ENCODE measurements at regions not wholly inside any gene's neighbourhood (a gene's known extent, or its start where the extent isn't known, plus 50 kb on each side); places are given as distances from the start of the nearest gene placed in this dataset.
"Not testable (repeated sequence)": the region's sequence is repeated elsewhere in the genome, so short reads cannot be mapped to it uniquely, and the experiment has no call there.

DNA sequence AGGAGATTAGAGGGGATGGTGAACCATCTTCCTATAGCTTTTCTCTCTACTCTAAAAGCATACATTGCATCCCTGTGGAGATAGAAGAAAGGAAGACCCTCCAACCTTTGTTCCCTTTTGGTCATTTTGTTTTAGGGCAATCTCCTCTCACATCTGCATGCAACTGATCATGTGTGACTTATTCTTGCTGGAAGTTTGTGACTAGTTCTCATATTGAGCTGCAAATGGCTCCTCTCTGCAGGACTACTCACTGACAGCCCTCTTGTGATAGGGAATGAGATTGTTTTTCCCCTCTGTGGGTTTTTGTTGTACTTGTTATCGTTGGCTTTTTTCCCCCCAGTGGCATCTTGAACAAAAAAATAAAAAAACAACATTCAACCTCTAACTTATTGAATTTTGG is 416.0 kb upstream of the CNTNAP5 start:
- no peak for DNase-seq (ENCODE audit: low read depth)

DNA sequence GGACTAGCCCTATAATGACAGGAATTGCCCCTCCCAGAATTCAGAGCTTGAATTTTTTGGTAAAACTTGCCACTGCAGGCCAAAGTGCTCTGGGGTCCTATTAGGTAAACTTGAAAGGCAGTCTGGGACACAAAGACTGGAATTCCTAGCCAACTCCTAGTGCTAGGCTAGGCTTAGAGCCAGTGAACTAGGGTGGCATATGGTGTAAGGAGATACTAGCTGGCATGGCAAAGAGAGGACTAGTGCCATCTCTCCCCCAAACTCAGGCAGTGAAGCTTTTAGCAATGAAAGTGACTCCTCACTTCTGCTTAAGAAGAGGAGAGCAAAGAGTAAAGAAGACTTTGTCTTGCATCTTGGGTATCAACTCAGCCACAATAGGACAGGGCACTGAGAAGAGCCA is 410.5 kb upstream of the CNTNAP5 start:
- no peak for DNase-seq (ENCODE audit: low read depth)

DNA sequence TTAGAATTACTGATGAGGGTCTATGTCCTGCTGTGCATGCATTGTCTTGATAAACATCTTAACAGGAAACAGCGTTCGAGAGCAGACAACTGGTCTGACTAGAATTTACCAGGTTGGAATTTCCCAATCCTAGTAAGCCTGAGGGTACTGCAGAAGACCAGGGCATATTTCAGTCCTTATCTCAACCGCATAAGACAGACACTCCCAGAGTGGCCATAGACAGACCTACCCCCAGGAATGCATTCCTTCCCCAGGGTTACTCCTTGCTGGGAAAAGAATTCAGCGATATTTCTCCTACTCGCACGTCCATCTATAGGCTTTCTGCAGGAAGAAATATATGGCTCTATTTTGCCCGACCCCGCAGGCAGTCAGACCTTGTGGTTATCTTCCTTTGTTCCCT is 406.4 kb upstream of the CNTNAP5 start:
- DNase-seq (ENCODE audit: low read depth), result not testable (repeated sequence)

DNA sequence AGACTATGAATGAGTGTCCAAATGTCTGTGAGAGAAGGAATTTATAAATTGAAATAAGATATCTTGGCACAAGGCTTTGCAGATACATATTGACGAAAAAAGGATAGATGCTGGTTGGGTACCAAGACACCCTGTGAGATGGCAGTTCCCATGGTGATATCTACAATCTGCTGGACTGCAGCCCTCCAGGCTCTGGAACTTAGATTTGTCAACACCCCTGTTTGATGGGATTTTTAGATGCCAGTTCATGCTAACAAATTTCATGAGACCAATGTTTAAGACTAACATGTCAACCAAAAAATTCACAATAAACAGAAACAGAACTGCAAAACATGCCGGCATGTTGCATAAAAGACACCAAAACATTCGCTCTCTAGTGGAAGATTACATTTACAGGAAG is 400.3 kb upstream of the CNTNAP5 start:
- DNase-seq (ENCODE audit: low read depth), result no peak

DNA sequence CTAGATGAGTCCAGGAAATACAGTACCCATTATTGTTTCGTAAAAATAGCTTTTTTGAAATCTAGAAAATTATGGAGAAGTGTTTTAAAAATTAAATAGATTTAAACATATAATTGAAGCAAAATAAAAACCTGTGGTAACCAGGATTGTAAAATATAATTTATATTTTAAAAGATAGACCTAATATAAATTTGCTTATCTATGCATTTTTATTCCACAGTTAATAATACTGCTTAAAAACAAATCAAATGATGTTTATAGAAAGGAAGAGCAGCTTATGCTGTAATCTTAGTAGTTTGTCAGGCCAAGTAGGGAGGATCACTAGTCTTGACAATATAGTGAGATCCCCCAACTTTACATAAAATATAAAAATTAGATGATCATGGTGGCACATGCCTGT is 388.9 kb upstream of the CNTNAP5 start:
- no peak for DNase-seq (ENCODE audit: low read depth)

DNA sequence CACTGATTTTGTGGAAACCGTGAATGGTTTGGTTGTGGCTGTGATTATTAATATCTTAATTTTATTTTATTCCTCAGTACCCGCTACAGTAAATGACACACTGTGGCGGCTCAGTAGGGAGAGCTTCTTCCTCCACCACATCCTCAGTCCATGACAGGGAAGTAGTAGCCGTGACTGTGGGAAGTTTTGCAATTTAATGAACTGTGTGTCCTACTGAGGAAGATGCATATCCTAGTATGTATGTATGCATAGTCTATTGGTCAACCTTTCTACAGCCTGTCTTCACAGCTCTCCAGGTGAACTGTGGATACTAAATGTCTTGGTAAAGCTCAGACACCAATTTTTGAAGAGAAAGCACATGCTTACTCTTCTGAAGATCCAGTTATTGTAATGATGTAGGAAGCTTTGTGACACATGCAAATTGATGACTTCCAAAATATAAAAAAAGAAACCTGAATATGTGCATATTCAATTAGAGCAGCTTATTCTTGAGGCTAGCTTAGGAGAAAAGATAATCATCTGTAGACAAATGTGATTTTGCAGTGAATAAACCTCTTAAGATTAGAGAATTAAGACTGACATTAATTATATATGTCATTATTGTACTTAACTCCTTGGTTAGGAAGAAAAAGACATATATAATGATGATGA is 384.3 kb upstream of the CNTNAP5 start:
- DNase-seq (ENCODE audit: low read depth), result no peak

DNA sequence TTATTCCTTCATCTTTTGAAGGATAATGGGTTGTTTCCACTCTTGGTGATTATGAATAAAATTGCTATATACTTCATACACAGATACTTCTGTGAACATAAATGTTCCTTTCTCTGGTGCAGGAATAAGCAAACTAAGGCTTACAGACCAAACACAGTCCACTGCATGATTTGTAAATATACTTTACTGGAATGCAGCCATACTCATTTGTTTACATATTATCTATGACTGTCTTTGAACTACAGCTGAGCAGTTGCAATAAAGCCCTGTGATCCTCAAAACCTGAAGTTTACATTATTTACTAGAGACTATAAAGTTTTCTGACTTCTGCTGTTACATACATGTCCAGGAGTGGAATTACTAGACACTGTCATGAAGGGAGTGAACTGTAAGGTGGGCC is 381.0 kb upstream of the CNTNAP5 start:
- DNase-seq (ENCODE audit: low read depth), result no peak

DNA sequence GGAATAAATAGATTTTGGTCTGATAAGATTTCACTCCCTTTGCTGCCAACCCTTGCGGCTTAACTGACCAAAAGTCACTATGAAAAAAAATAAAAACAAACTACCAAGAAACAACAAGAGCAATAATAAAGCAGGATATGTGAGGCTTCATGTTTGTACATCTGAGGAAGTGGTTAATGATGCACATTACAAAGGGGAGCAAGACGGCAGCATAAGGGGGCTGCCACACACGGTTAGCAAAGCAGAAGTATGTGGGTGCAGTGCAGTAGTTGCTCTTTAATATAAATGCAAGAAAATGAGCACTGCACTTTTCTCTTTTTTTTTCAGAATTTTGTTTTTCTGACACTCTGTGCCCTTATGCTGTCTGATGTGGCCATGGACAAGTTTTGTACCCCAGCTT is 377.1 kb upstream of the CNTNAP5 start:
- no peak for DNase-seq (ENCODE audit: low read depth)

DNA sequence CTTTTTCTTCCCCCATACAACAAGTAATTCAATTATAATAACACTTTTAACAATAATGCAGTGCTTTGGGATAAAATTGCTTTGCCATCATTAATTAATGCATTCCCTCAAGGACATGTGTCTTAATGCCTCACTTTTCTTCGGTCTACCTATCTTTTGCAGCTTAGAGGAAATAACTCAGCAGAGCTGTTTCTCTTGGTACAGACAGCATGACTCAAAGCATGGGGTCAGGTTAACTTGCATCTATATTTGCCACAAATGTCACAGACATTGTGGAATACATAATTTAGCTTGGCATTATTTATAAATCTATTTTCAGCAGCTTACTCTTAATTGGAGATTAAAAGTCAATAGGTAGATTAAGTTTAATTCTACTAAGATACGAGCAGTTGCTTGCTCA is 376.1 kb upstream of the CNTNAP5 start:
- DNase-seq (ENCODE audit: low read depth), result no peak

DNA sequence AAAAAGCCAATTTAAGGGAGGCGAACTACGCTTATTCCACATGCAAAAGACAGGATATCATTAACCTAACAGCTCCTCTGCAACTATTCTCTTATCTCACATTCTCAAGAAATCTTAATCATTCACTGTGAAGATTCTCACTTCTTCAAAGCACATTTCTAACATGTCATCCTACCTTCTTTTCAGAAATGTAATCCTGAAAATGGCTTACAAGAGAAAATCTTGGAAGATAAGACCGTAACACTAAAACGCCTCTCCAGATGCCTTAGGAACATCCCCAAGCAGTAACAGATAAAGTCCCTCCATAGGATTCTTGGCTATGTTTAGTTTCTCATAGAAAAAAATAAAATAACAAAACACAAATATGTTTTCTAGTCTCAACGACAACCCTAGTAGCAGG is 373.9 kb upstream of the CNTNAP5 start:
- DNase-seq (ENCODE audit: low read depth), result no peak

DNA sequence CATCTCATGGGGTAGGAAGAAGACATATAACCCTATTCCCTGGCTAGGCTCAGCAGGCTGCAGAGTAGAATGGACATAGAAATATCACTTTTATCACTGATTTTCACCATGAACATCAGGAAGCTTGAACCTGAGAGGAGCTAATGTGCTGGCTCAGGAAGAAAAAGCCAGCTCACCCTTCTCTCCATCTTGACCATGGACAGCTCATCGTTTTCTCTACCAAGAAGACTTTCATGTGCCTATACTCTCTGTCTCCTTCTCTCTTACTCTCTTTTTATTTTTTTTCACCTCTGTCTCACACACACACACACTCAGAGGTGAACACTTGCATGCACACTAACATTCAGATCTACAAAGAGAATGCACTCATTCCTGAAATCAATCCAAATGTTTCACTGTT is 372.8 kb upstream of the CNTNAP5 start:
- no peak for DNase-seq (ENCODE audit: low read depth)

DNA sequence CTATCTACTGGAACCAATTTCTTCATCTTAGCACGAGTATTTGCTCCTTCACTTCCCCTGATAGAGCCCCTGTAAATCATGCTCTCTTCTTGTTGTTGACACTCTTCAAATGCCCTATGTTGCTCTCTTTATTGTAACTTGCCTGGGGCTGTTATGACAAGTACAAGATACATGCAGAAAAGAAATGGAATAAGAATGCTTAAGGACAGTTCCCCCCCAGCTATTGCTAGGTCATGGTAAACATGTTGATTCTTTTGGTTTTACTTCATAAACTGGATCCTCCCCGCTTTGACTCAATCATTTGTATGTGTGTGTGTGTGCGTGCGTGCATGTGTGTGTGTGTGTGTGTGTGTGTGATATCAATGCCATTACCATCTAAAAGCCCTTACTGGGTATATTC is 368.5 kb upstream of the CNTNAP5 start:
- DNase-seq (ENCODE audit: low read depth), result no peak

DNA sequence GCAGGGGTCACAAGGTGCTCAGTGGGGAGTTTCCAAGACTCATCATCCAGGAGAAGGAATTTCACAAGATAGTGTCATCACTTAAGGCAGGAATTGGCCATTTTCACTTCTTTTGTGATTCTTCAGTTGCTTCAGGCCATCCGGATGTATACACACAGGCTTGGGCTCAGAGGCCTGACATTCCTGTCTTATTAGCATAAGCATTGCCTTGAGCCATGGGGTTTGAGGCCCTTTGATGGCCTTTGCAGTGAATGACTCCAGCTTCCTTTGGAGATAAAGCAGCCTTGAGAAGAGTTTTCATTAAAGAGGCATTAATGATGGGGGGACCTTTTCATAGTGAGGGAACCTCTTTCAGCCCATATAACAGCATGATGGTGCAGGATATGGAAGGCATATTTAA is 366.0 kb upstream of the CNTNAP5 start:
- no peak for DNase-seq (ENCODE audit: low read depth)

DNA sequence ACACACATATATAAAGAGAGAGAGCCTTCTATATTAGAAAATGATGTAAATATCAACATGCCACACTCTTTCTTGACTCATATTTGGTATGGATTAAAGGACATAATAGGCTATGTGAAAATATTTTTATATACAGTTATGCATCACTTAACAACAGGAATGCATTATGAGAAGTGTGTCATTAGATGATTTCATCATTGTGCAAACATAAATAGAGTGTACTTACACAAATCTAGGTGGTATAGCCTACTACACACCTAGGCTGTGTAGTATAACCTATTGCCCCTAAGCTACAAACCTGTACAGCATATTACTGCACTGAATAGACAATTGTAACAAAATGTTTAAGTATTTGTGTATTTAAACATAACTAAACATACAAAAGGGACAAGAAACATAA is 354.8 kb upstream of the CNTNAP5 start:
- no peak for DNase-seq (ENCODE audit: low read depth)

DNA sequence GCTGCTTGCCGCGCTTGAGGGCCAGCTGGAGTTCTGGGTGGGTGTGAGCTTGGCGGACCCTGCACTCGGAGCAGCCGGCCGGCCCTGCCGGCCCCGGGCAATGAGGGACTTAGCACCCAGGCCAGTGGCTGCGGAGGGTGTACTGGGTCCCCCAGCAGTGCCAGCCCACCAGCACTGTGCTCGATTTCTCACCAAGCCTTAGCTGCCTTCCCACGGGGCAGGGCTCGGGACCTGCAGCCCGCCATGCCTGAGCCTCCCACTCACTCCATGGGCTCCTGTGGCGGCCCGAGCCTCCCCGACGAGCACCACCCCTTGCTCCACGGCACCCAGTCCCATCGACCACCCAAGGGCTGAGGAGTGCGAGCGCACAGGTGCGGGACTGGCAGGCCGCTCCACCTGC is 341.3 kb upstream of the CNTNAP5 start:
- DNase-seq (ENCODE audit: low read depth), result not testable (repeated sequence)

DNA sequence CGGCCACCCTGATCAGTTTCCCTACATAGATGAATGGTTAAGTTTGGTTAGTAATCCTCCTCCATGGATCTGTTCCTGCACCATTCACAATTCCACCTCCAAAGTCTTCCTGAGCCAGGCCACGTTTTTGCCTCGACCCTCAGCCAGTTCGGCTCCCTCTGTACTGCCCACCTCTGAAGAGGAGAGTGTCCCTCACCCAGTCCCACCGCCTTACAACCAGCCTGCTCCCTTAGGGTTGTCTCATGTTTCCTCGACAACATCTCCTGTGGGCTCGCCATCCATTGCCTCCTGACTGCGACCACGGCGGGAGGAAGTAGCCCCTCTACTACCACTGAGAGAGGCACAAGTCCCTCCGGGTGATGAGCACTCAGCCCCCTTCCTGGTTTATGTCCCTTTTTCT is 338.0 kb upstream of the CNTNAP5 start:
- DNase-seq (ENCODE audit: low read depth), result no peak

DNA sequence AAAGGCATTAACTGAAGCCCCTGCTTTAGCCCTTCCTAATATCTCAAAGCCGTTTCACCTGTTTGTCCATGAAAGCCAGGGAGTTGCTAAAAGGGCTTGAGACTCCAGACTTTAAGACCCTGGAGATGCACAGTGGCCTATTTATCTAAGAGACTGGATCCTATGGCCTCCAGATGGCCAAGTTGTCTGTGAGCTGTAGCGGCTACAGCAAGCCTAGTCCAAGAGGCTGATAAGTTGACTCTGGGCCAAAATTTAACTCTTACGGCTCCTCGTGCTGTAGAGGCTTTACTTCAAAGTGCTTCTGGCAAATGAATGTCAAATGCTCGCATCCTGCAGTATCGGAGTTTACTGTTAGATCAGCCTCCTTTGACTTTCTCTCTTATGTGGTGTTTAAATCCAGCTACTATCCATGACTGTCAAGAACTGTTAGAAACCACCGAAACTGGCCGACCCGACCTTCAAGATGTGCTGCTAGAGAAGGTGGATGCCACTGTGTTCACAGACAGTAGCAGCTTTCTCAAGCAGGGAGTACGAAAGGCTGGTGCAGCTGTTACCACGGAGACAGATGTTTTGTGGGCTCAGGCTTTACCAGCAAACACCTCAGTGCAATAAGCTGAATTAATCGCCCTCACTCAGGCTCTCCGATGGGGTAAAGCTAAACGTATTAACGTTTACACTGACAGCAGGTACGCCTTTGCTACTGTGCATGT is 336.7 kb upstream of the CNTNAP5 start:
- no peak for DNase-seq (ENCODE audit: low read depth)

DNA sequence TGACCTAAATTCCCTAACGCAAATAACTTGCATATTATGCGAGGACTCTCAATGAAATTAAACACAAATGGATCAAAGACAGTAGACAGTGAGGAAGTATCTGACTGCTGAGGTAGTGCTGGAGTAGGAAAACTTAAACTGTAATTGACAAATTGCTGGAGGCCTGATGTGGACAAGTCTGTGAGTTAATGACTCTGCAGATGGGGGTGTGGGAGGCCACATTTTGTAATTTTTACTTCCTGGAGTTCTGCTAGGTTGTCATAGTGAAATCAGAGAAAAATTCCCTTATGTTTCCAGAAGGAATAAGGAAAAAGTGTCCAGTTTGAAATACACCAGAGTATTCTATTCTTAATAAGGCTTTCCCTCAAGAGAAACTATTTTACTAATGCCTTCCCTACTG is 333.0 kb upstream of the CNTNAP5 start:
- DNase-seq (ENCODE audit: low read depth), result no peak

DNA sequence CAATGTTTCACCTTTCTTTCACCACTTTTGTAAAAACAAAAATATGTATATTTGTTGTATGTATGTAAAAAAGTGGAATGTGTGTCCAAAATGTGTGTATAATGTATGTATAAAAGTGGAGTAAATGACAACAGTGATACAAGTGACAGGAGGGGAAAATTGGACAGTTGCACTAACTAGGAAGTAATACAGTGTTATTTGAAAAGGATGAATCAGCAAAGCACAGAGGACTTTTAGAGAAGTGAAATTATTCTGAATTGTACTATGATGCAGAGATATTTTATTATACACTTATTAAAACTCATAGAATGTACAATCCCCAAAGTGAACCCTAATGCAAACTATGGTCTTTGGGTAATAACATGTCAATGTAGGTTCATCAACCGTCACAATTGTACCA is 331.3 kb upstream of the CNTNAP5 start:
- no peak for DNase-seq (ENCODE audit: low read depth)

DNA sequence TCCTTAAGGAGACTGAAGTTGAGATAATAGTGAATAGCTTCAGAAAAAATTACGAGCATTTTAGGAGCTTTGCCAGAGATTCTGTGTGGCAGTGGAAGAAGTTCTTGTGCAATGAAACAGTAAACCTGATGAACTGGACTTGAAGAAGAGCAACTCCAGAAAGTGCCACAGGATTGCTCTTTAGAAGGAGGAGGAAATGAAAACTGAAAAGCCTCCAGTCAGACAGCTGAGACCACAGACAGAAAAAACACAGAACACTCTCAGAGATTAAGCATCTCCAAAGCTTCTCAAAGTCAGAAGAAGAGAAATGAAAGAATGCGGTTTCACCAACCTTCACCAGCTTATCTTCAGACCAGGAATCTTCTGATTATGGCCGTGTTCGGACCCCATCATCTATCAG is 329.7 kb upstream of the CNTNAP5 start:
- no peak for DNase-seq (ENCODE audit: low read depth)

DNA sequence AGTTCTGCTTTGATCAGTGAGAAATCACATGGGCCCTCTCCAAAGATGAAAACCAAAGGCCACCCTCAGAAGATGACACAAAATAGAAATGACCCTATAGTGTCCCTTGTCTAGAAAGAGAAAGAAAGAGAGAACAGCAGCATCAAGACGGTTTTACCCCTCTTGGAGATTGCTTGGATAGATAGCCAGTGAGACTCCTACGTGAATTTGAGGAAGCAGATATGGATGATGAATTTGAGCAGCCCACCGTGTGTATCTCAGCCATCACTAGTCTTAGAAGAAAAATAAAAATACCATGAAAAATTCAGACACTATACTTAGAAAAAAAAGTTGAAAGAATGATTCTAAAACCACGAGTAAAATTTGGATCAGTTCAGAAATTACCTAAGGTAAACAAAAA is 329.1 kb upstream of the CNTNAP5 start:
- DNase-seq (ENCODE audit: low read depth), result no peak

DNA sequence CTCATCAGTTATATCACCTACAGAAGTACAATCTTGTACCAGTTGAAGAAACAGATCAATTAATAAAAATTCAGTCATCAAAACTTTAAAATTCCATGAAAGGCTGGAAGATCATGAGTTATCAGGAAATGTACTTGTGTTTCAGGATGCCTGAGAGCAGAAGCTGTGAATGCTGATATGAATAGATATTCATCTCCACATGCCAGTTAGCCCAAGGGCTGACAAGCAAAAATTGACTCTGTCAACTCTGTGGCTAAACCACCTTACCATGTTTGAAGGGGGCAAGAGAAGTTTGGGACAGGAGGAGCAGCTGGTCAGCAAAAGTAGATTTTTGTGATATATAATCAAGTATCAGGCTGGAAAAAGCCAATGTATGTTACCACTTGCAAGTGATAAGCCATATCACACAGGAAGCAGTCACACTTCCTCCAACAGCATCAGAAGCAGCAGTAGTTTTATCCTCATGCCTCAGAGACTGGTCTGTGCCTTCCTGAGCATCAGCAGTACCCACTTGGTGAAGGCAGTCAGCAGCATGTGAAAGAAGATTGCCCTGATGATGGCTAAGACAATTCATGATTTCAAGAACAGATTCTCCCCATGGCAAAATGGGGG is 328.2 kb upstream of the CNTNAP5 start:
- DNase-seq (ENCODE audit: low read depth), result no peak

DNA sequence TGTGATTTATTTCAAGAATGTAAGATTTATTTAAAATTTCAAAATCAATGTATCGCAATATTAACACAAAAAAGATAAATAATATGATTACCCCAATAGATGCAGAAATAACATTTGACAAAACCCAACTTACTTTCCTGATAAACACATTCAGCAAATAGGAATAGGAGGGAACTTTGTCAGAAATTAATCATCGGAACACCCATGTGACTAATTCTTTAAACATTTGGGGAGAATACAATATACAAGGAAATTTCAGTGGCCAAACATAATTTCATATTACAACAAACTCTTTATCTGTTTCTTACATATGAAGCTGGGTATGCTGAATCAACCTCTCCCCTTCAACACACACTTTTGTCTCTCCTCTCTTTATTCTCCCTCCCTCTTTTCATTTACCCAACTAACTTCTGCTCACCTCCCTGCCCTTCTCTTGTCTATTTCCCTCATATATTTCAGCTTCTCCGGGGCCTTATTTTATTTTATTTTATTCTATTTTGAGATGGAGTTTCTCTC is 309.6 kb upstream of the CNTNAP5 start:
- no peak for DNase-seq (ENCODE audit: low read depth)

Measured in amniotic epithelial cell (primary cell).